Endothelial cell of umbilical vein (primary cell): ENCODE measurements at regions not wholly inside any gene's neighbourhood (a gene's known extent, or its start where the extent isn't known, plus 50 kb on each side); places are given as distances from the start of the nearest gene placed in this dataset.

Experiments used
- BruUV-seq: library from RNA; stranded (reverse); fragments of 400-500 nt; replicated peaks from 2 replicates; lab custom pipeline; 2021; lab: Mats Ljungman, UMichigan
- CTCF ChIA-PET: fragments of 300-600, 350-600 bp; sonication (Branson Sonifier 250); formaldehyde crosslinking; loops from one replicate; lab custom pipeline; 2021; ENCODE audit warnings: antibody characterized with exemption, inconsistent platforms; lab: Charles Lee
- POLR2A ChIA-PET: fragments of 300-600, 350-600 bp; sonication (Branson Sonifier 250); formaldehyde crosslinking; loops from one replicate; lab custom pipeline; 2021; ENCODE audit warnings: antibody characterized with exemption, inconsistent platforms; lab: Charles Lee
- DNase-seq: peaks from one replicate; pipeline ENCODE4 v3.0.0-alpha.2; 2011; ENCODE audit warnings: low read depth, low spot score
- FAIRE-seq: peaks from 2 replicates; lab custom pipeline; 2011; peaks lifted over from hg19 to GRCh38; lab: Jason Lieb, UNC
- H2AFZ ChIP-seq: 2 replicates; pipeline ENCODE4 v1.6.0; 2012; ENCODE audit warnings: low read depth, low read length, control low read depth, inconsistent platforms
- H3K27ac ChIP-seq: 2 replicates; pipeline ENCODE4 v1.5.1; 2011; ENCODE audit warnings: low read depth, mild to moderate bottlenecking, control low read depth, low read length, moderate library complexity; ENCODE audit not compliant: insufficient read depth
- H3K27me3 ChIP-seq, 2 experiments: 2 replicates each; pipeline versions ENCODE4 v1.6.0 to v1.6.1; 2011; ENCODE audit warnings: low read length in 2 of 2, mixed read lengths in 1 of 2; ENCODE audit not compliant: control insufficient read depth in 2 of 2, insufficient read depth in 2 of 2
- H3K36me3 ChIP-seq, 2 experiments: 2 replicates in 1 of 2; 3 replicates in 1 of 2; pipeline ENCODE4 v1.5.1; 2011; ENCODE audit warnings: low read length in 2 of 2, mild to moderate bottlenecking in 1 of 2, moderate library complexity in 1 of 2; ENCODE audit not compliant: control insufficient read depth in 2 of 2, insufficient read depth in 2 of 2; ENCODE audit errors: extremely low read depth in 1 of 2
- H3K4me1 ChIP-seq: 3 replicates; pipeline ENCODE4 v1.5.1; 2011; ENCODE audit warnings: mild to moderate bottlenecking, low read length; ENCODE audit not compliant: control insufficient read depth, insufficient read depth; ENCODE audit errors: extremely low read depth
- H3K4me2 ChIP-seq: 2 replicates; pipeline ENCODE4 v1.6.1; 2011; ENCODE audit warnings: low read length, control low read depth, mixed read lengths; ENCODE audit not compliant: insufficient read depth
- H3K4me3 ChIP-seq, 3 experiments: fragments of 200-600 bp in 1 of 3; sonication (generic), shearing (Covaris generic) in 1 of 3; replicated peaks in 1 of 3; 2 replicates each; pipeline ENCODE4 v1.5.1; 2011 to 2016; ENCODE audit warnings: control low read depth in 3 of 3, low read length in 3 of 3, mild to moderate bottlenecking in 2 of 3, inconsistent platforms in 1 of 3, low read depth in 1 of 3, moderate library complexity in 1 of 3; ENCODE audit not compliant: insufficient read depth in 1 of 3
- H3K79me2 ChIP-seq: 2 replicates; pipeline ENCODE4 v1.6.0; 2012; ENCODE audit warnings: low read length, inconsistent platforms; ENCODE audit not compliant: control insufficient read depth, insufficient read depth
- H3K9ac ChIP-seq: replicated peaks from 2 replicates; pipeline ENCODE3; 2011; ENCODE audit warnings: low read length, control low read depth; ENCODE audit not compliant: insufficient read depth; ENCODE audit errors: extremely low read depth
- H3K9me1 ChIP-seq: replicated peaks from 3 replicates; pipeline ENCODE4 v1.6.0; 2011; ENCODE audit warnings: mild to moderate bottlenecking, low read length; ENCODE audit not compliant: control insufficient read depth, insufficient read depth; ENCODE audit errors: extremely low read depth
- H3K9me3 ChIP-seq: replicated peaks from 2 replicates; pipeline ENCODE4 v1.5.1; 2012; ENCODE audit warnings: low read length, inconsistent platforms; ENCODE audit not compliant: control insufficient read depth, insufficient read depth
- H4K20me1 ChIP-seq: replicated peaks from 2 replicates; pipeline ENCODE3; 2011; ENCODE audit warnings: mild to moderate bottlenecking, low read length; ENCODE audit not compliant: control insufficient read depth, insufficient read depth; ENCODE audit errors: extremely low read depth
- EZH2 ChIP-seq: IDR thresholded peaks from 2 replicates; pipeline ENCODE4 v1.6.1; 2012; ENCODE audit warnings: borderline replicate concordance, low read depth, mild to moderate bottlenecking, moderate library complexity, low read length, inconsistent platforms; ENCODE audit not compliant: severe bottlenecking
- FOS ChIP-seq: IDR thresholded peaks from 2 replicates; pipeline ENCODE4 v1.6.1; 2011; ENCODE audit warnings: mild to moderate bottlenecking, low read length, moderate library complexity, borderline replicate concordance; ENCODE audit not compliant: insufficient read depth
- GATA2 ChIP-seq: IDR thresholded peaks from 2 replicates; pipeline ENCODE4 v1.7.0; 2011; ENCODE audit warnings: low read depth, mild to moderate bottlenecking, moderate library complexity, mixed read lengths, low read length; ENCODE audit not compliant: insufficient read length, insufficient read depth
- dilution Hi-C: fragments of 300-500 bp; cut with MboI; formaldehyde crosslinking; loops from one replicate; pipeline ENCODE4 v1.15.0; 2019; ENCODE audit warnings: low sequenced_read_pairs; ENCODE audit not compliant: extremely low pct_ligation_motif_present
- intact Hi-C: fragments of 100-400 bp; cut with micrococcal nuclease; formaldehyde crosslinking; loops from one replicate; pipeline ENCODE4 v1.10.0; 2022
- TF ChIP-seq, protein P1 (sequence below): IDR thresholded peaks from 2 replicates; pipeline ENCODE4 v1.6.1; 2011; ENCODE audit not compliant: insufficient read depth, insufficient read length
- TF ChIP-seq, protein P2 (sequence below), 2 donors: IDR thresholded peaks; 1 replicate in 1 of 2; 2 replicates in 1 of 2; pipeline ENCODE4 v1.5.1; 2011; ENCODE audit warnings: low read length in 2 of 2, mild to moderate bottlenecking in 2 of 2, moderate library complexity in 2 of 2, control low read depth in 1 of 2, inconsistent platforms in 1 of 2, low read depth in 1 of 2; ENCODE audit not compliant: insufficient read depth in 1 of 2; ENCODE audit errors: extremely low read depth in 1 of 2

- Histone ChIP-seq H3K9me3 (no peaks in the 10 kb centered on the region), H3K9ac (no peak overlapping the region), H2AFZ (no peak overlapping the region), H3K36me3 (no peaks in the 10 kb centered on the region), H3K4me1 (no peaks in the 10 kb centered on the region), H3K79me2 (no peaks in the 10 kb centered on the region), H3K27ac (no peak overlapping the region), H3K4me3 (no peak overlapping the region), H3K9me1 (no peaks in the 10 kb centered on the region), H4K20me1 (no peaks in the 10 kb centered on the region), H3K27me3 (no peaks in the 10 kb centered on the region), H3K4me2 (no peak overlapping the region)
- no peak for DNase-seq
- CTCF ChIA-PET, result no interaction called here
- BruUV-seq, result no TSS peak
- TF ChIP-seq GATA2, result no peak
- no peak for TF ChIP-seq FOS
- TF ChIP-seq, protein P1, sequence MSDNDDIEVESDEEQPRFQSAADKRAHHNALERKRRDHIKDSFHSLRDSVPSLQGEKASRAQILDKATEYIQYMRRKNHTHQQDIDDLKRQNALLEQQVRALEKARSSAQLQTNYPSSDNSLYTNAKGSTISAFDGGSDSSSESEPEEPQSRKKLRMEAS, result no peak
- TF ChIP-seq, protein P2, sequence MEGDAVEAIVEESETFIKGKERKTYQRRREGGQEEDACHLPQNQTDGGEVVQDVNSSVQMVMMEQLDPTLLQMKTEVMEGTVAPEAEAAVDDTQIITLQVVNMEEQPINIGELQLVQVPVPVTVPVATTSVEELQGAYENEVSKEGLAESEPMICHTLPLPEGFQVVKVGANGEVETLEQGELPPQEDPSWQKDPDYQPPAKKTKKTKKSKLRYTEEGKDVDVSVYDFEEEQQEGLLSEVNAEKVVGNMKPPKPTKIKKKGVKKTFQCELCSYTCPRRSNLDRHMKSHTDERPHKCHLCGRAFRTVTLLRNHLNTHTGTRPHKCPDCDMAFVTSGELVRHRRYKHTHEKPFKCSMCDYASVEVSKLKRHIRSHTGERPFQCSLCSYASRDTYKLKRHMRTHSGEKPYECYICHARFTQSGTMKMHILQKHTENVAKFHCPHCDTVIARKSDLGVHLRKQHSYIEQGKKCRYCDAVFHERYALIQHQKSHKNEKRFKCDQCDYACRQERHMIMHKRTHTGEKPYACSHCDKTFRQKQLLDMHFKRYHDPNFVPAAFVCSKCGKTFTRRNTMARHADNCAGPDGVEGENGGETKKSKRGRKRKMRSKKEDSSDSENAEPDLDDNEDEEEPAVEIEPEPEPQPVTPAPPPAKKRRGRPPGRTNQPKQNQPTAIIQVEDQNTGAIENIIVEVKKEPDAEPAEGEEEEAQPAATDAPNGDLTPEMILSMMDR (IDR thresholded peaks at IDR 0.05; ENCODE audit: extremely low read depth in 1 of 2, insufficient read depth in 1 of 2, low read depth in 1 of 2, low read length in 2 of 2), result no peak
- dilution Hi-C loops, result no loop called here
- POLR2A ChIA-PET, result no interaction called here
- intact Hi-C loops, result no loop called here
- FAIRE-seq, result no peak
Measured at GRCh38 chr4:101540336-101540735, 193.0 kb upstream of the PPP3CA start.

DNA sequence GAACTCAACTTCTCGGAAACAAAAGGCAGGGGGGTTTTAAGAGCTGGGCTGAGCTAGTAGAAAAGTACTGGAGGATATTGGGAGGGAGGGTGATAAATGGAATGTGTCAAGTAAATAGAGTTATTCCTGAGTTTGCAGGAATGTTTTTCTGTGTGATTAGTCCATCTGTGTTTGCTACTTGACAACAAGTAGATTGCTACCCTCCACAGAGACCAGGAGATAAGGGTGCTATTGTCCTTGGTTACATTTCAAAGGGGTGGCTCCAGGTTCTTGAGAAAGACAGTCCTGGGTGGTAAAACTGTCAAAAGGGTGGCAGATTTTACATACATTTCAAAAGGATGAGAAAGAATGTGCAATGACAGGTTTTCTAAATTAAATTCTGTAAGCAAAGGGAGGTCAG, 181.2 kb upstream of the PPP3CA start:
- Histone ChIP-seq H3K9ac (no peak overlapping the region), H3K4me1 (no peaks in the 10 kb centered on the region), H3K27ac (no peak overlapping the region), H3K4me2 (no peak overlapping the region), H3K36me3 (no peaks in the 10 kb centered on the region), H3K4me3 (no peak overlapping the region), H2AFZ (no peak overlapping the region), H3K27me3 (peaks cover 0 to 4% of the 10 kb centered on the region in 2 experiments), H3K9me3 (no peaks in the 10 kb centered on the region), H4K20me1 (no peaks in the 10 kb centered on the region), H3K79me2 (no peaks in the 10 kb centered on the region), H3K9me1 (no peaks in the 10 kb centered on the region)
- DNase-seq (no peak), FAIRE-seq (no peak)
- POLR2A ChIA-PET, result no interaction called here
- no TSS peak for BruUV-seq
- dilution Hi-C loops, result no loop called here
- intact Hi-C loops, result no loop called here
- TF ChIP-seq EZH2, result no peak
- TF ChIP-seq, protein P1, result no peak
- CTCF ChIA-PET, result no interaction called here
